ENCODE measurements at regions not wholly inside any gene's neighbourhood (a gene's known extent, or its start where the extent isn't known, plus 50 kb on each side); places are given as distances from the start of the nearest gene placed in this dataset.

- Histone ChIP-seq H2AK9ac (replicated peaks; ENCODE audit: low read depth, low read length, poor library complexity) (no peak overlapping the region), H3K27me3 (ENCODE audit: control insufficient read depth, insufficient read depth, low read length) (peaks cover 2% of the 10 kb centered on the region; the same call in 1 of the 2 replicates), H4K20me1 (ENCODE audit: insufficient read depth, low read length) (no peaks in the 10 kb centered on the region), H4K5ac (ENCODE audit: low read depth, low read length) (no peak overlapping the region), H3K4me2 (ENCODE audit: low read depth, low read length) (no peak overlapping the region), H3K79me1 (ENCODE audit: low read depth in 1 of 2, low read length in 2 of 2) (no peaks in the 10 kb centered on the region), H3K4ac (ENCODE audit: low read depth, low read length) (no peak overlapping the region), H2BK15ac (ENCODE audit: low read depth, low read length) (no peak overlapping the region), H3K9ac (ENCODE audit: low read depth, low read length) (no peak overlapping the region), H3K36me3 (ENCODE audit: control insufficient read depth, insufficient read depth, low read length) (no peaks in the 10 kb centered on the region), H2BK20ac (ENCODE audit: low read depth, low read length) (no peak overlapping the region), H3K14ac (replicated peaks; ENCODE audit: low read depth, low read length) (no peak overlapping the region), H2BK120ac (ENCODE audit: low read depth, low read length) (no peak overlapping the region), H3K23ac (ENCODE audit: low read depth, low read length) (no peak overlapping the region), H4K8ac (ENCODE audit: low read depth in 2 of 2, low read length in 2 of 2) (no peak overlapping the region), H2BK5ac (ENCODE audit: low read depth, low read length, poor library complexity, severe bottlenecking) (no peak overlapping the region), H3K18ac (ENCODE audit: low read depth, low read length) (no peak overlapping the region), H2AFZ (replicated peaks; ENCODE audit: low read length, poor library complexity) (no peak overlapping the region), H3K27ac (ENCODE audit: insufficient read depth, low read length) (no peak overlapping the region), H3K9me1 (ENCODE audit: insufficient read depth, low read length) (no peaks in the 10 kb centered on the region), H3K4me3 (ENCODE audit: insufficient read depth, low read depth, low read length) (no peak overlapping the region), H4K91ac (ENCODE audit: insufficient read depth, low read depth, low read length) (no peak overlapping the region), H3K4me1 (ENCODE audit: control insufficient read depth, insufficient read depth, low read length) (no peaks in the 10 kb centered on the region), H3K56ac (ENCODE audit: extremely low read depth, insufficient read depth, low read length) (no peak overlapping the region), H2AK5ac (ENCODE audit: low read depth, low read length) (no peak overlapping the region), H3K9me3 (ENCODE audit: control insufficient read depth, insufficient read depth, low read length) (no peaks in the 10 kb centered on the region)
- ChIA-PET CTCF (no interaction called here), POLR2A (ENCODE audit: unreplicated experiment) (no interaction called here)
- ATAC-seq (ENCODE audit: low read depth) (no peak), DNase-seq (no peak)
- TF ChIP-seq RAD21 (IDR thresholded peaks at IDR 0.05; ENCODE audit: low read length) = no peak
- no peak for TF ChIP-seq NFE2L2 (IDR thresholded peaks at IDR 0.05; ENCODE audit: low read depth, low read length)
- TF ChIP-seq CHD1 (IDR thresholded peaks at IDR 0.05; ENCODE audit: low read depth, low read length) = no peak
- no peak for TF ChIP-seq RFX5 (IDR thresholded peaks at IDR 0.05; ENCODE audit: low read depth, low read length)
- TF ChIP-seq POLR2A (IDR thresholded peaks at IDR 0.05; ENCODE audit: low read depth, low read length) = no peak
- no peak for TF ChIP-seq USF2 (IDR thresholded peaks at IDR 0.05; ENCODE audit: low read depth, low read length)
- no peak for TF ChIP-seq SMC3 (IDR thresholded peaks at IDR 0.05; ENCODE audit: low read depth, low read length)
- intact Hi-C loops (cut with micrococcal nuclease) = loop anchor here (10.0 kb wide), 1 partner anchor 1347 kb away; no protein-coding TSS in a partner anchor
- no TSS peak for BruUV-seq (replicated peaks)
- no CpG with 5 or more reads among the region's 2 CpGs for WGBS, 2 experiments (ENCODE audit: extremely low coverage in 2 of 2, insufficient read length in 1 of 2)
- in situ Hi-C loops (cut with MboI; ENCODE audit: low sequenced_read_pairs) = no loop called here
- dilution Hi-C loops (cut with HindIII; ENCODE audit: low sequenced_read_pairs, unreplicated experiment) = no loop called here
Observed at GRCh38 chr13:79668201-79668752, 187.3 kb downstream of the NDFIP2 start.

All from IMR-90 (cell line).